ENCODE measurements at regions not wholly inside any gene's neighbourhood (a gene's known extent, or its start where the extent isn't known, plus 50 kb on each side); places are given as distances from the start of the nearest gene placed in this dataset.
"Not testable (repeated sequence)": the region's sequence is repeated elsewhere in the genome, so short reads cannot be mapped to it uniquely, and the experiment has no call there.

DNA sequence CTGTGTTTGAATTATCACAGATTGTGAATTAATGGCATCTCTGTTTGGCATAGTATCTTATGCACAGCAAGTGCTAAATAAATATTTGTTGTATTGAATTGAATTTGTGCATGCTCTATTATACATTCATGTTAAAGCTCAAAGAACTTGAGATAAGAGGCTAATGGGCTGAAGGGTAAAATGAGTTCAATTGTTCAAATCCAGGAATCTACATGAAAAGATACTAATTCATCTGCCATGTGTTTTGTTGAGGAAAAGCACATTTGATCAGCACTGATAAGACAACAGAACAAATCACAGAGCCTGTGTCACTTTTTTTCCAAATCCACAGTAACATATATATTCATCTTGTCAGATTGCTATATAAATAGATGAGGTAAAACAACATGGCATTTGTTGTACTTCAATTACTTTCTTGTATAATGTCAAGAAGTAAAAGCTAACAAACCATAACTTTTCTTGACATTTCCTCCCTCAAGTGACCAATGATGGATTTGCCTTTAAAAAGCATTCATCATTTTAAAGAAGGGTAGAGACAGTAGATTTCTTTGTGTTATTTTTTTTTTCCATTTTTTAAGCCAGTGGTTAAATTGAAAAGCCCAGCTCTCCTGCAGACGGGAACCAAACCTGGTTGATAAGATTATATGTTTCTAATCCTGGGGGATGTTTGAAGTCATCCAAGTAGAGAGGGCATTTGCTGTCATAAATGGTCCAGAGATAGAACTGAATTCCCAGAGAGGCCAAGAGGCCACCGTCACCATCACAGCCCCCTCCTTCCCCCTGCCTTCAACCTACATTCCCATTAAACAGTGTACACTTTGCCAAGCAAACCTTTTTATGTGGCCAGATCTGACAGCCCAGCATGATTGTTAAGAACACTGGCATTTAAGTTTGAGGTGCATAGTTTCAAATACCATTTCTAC lies 123.0 kb downstream of the CHD9NB start:
- Histone ChIP-seq H3K36me3 (ENCODE audit: control insufficient read depth, insufficient read depth, low read length) (no peaks in the 10 kb centered on the region), H3K4me1 (ENCODE audit: control insufficient read depth, insufficient read depth, low read length) (no peaks in the 10 kb centered on the region), H3K9me3 (ENCODE audit: control insufficient read depth, insufficient read depth, low read depth, low read length) (no peaks in the 10 kb centered on the region), H3K27ac (ENCODE audit: low read depth, low read length) (no peak overlapping the region), H3K27me3 (ENCODE audit: control insufficient read depth, insufficient read depth, low read length) (no peaks in the 10 kb centered on the region), H3K9ac (ENCODE audit: low read length) (no peak overlapping the region), H3K4me3 (ENCODE audit: low read depth, low read length) (no peak overlapping the region)

DNA sequence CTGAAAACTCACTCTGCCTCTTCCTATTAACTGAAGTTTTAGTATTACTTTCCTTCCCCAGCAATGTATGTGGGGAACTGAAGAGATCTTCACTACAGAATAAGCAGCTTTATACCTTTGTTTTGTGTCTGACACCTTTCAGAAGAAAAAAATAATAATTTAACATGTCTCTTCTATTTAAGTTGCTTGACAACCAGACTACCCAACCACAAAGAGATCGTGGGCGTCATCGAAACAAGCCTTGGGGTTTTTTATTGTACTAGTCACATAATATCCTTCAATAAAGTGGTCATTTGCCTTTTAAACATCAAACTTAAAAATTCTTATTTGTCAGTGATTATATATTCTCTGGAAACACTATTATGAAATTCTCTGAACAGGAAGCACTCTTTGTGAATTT lies 123.7 kb downstream of the CHD9NB start:
- Histone ChIP-seq H3K27me3 (ENCODE audit: control insufficient read depth, insufficient read depth, low read length) (no peaks in the 10 kb centered on the region), H3K36me3 (ENCODE audit: control insufficient read depth, insufficient read depth, low read length) (no peaks in the 10 kb centered on the region), H3K27ac (ENCODE audit: low read depth, low read length) (no peak overlapping the region), H3K9ac (ENCODE audit: low read length) (no peak overlapping the region), H3K4me1 (ENCODE audit: control insufficient read depth, insufficient read depth, low read length) (no peaks in the 10 kb centered on the region), H3K9me3 (ENCODE audit: control insufficient read depth, insufficient read depth, low read depth, low read length) (no peaks in the 10 kb centered on the region), H3K4me3 (ENCODE audit: low read depth, low read length) (no peak overlapping the region)

DNA sequence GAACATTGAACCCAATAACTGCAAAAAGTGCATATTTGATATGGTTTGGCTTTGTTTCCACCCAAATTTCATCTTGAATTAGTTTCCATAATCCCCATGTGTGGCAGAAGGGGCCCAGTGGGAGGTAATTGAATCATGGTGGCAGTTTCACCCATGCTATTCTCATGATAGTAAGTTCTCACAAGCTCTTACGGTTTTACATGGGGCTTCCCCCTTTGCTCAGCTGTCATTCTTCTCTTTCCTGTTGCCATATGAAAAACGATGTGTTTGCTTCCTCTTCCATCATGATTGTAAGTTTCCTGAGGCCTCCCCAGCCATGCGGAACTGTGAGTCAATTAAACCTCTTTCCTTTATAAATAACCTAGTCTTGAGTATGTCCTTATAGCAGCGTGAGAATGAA lies 127.6 kb downstream of the CHD9NB start:
- no peaks in the 10 kb centered on the region for H3K4me1 ChIP-seq (ENCODE audit: control insufficient read depth, insufficient read depth, low read length)
- H3K4me3 ChIP-seq (ENCODE audit: low read depth, low read length), result no peak overlapping the region
- H3K27me3 ChIP-seq (ENCODE audit: control insufficient read depth, insufficient read depth, low read length), result no peaks in the 10 kb centered on the region
- H3K9me3 ChIP-seq (ENCODE audit: control insufficient read depth, insufficient read depth, low read depth, low read length), result no peaks in the 10 kb centered on the region
- H3K27ac ChIP-seq (ENCODE audit: low read depth, low read length), result no peak overlapping the region
- H3K9ac ChIP-seq (ENCODE audit: low read length), result no peak overlapping the region
- H3K36me3 ChIP-seq (ENCODE audit: control insufficient read depth, insufficient read depth, low read length), result no peaks in the 10 kb centered on the region

DNA sequence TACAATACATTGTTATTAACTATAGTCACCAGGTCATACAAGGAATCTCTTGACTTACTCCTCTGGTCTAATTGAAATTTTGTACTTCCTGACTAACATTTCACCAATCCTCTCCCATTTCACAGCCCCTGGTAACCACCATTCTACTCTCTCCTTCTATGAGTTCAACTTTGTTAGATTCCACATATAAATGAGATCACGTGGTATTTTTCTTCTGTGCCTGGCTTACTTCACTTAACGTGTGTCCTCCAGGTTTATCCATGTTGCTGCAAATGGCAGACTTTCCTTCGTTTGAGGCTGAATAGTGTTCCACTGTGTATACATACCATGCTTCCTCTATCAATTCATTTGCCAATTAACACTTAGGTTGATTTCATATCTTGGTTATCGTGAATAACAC lies 128.5 kb downstream of the CHD9NB start:
- H3K9me3 ChIP-seq (ENCODE audit: control insufficient read depth, insufficient read depth, low read depth, low read length), result no peaks in the 10 kb centered on the region
- H3K9ac ChIP-seq (ENCODE audit: low read length), result no peak overlapping the region
- H3K36me3 ChIP-seq (ENCODE audit: control insufficient read depth, insufficient read depth, low read length), result no peaks in the 10 kb centered on the region
- H3K27ac ChIP-seq (ENCODE audit: low read depth, low read length), result no peak overlapping the region
- no peaks in the 10 kb centered on the region for H3K4me1 ChIP-seq (ENCODE audit: control insufficient read depth, insufficient read depth, low read length)
- no peak overlapping the region for H3K4me3 ChIP-seq (ENCODE audit: low read depth, low read length)
- no peaks in the 10 kb centered on the region for H3K27me3 ChIP-seq (ENCODE audit: control insufficient read depth, insufficient read depth, low read length)

DNA sequence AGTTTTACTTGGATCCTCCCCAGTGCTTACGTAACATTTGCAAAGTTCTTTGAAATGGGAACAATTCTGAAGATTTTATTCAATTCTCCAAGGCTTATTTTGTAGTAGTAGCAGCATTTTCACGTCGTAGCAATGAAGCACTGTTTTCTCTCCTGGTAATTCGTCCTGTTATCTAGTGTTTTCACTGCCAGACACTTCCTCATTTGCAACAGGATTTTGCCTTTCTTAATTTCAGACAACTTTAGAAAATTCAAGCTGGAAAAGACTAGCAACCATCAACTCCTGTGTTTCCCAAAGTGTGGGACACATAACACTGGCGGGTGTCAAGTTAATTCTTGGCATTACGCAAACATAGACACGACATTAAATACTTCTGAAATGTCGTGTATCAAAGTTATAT lies 131.6 kb downstream of the CHD9NB start:
- H3K27ac ChIP-seq (ENCODE audit: low read depth, low read length), result no peak overlapping the region
- no peaks in the 10 kb centered on the region for H3K9me3 ChIP-seq (ENCODE audit: control insufficient read depth, insufficient read depth, low read depth, low read length)
- H3K36me3 ChIP-seq (ENCODE audit: control insufficient read depth, insufficient read depth, low read length), result no peaks in the 10 kb centered on the region
- H3K4me3 ChIP-seq (ENCODE audit: low read depth, low read length), result no peak overlapping the region
- H3K4me1 ChIP-seq (ENCODE audit: control insufficient read depth, insufficient read depth, low read length), result no peaks in the 10 kb centered on the region
- no peaks in the 10 kb centered on the region for H3K27me3 ChIP-seq (ENCODE audit: control insufficient read depth, insufficient read depth, low read length)
- H3K9ac ChIP-seq (ENCODE audit: low read length), result no peak overlapping the region

DNA sequence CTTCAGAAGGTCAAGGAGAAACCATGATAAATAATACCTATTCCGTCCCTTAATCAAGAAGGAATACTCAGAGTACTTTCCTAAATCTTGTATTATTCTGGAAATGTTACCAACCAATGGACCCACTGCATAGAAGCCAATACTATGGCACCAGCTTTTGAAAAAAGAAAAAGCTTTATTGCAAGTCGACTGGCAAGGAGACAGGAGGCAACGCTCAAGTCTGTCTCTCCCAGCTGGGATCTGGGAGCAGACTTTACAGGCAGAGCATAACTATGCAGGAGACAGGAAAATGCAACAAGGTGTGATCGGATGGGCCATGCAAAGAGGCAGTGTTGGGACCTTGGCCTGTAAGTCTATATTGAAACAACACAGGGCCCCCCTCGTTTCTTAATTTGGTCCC lies 132.4 kb downstream of the CHD9NB start:
- no peaks in the 10 kb centered on the region for H3K4me1 ChIP-seq (ENCODE audit: control insufficient read depth, insufficient read depth, low read length)
- H3K4me3 ChIP-seq (ENCODE audit: low read depth, low read length), result no peak overlapping the region
- no peaks in the 10 kb centered on the region for H3K36me3 ChIP-seq (ENCODE audit: control insufficient read depth, insufficient read depth, low read length)

DNA sequence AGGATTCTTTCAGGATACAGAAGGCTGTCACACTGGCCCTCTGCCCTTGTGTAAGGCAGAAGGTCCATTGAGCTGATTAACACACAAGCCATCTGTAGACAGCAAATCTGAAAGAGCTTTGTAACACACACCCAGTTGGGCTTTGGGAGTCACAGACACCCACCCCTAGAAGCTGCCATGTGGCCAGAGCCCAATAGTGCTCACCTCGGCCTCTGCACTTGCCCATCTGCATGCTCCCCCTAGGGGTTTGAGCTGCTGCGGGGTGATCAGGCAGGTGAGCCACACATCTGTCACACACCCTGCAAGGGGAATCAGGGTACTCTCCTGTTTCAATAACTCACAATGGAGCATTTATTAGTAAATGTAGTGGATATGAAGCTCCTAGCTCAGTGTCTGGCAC lies 138.3 kb downstream of the CHD9NB start:
- Histone ChIP-seq H3K9me3 (ENCODE audit: control insufficient read depth, insufficient read depth, low read depth, low read length) (no peaks in the 10 kb centered on the region), H3K4me1 (ENCODE audit: control insufficient read depth, insufficient read depth, low read length) (no peaks in the 10 kb centered on the region), H3K9ac (ENCODE audit: low read length) (no peak overlapping the region), H3K4me3 (ENCODE audit: low read depth, low read length) (no peak overlapping the region), H3K27ac (ENCODE audit: low read depth, low read length) (no peak overlapping the region), H3K36me3 (ENCODE audit: control insufficient read depth, insufficient read depth, low read length) (no peaks in the 10 kb centered on the region), H3K27me3 (ENCODE audit: control insufficient read depth, insufficient read depth, low read length) (no peaks in the 10 kb centered on the region)

More for the DNA sequence above, 132.4 kb downstream of the CHD9NB start:
- Histone ChIP-seq H3K9ac (ENCODE audit: low read length) (no peak overlapping the region), H3K27me3 (ENCODE audit: control insufficient read depth, insufficient read depth, low read length) (no peaks in the 10 kb centered on the region), H3K27ac (ENCODE audit: low read depth, low read length) (no peak overlapping the region), H3K9me3 (ENCODE audit: control insufficient read depth, insufficient read depth, low read depth, low read length) (no peaks in the 10 kb centered on the region)

DNA sequence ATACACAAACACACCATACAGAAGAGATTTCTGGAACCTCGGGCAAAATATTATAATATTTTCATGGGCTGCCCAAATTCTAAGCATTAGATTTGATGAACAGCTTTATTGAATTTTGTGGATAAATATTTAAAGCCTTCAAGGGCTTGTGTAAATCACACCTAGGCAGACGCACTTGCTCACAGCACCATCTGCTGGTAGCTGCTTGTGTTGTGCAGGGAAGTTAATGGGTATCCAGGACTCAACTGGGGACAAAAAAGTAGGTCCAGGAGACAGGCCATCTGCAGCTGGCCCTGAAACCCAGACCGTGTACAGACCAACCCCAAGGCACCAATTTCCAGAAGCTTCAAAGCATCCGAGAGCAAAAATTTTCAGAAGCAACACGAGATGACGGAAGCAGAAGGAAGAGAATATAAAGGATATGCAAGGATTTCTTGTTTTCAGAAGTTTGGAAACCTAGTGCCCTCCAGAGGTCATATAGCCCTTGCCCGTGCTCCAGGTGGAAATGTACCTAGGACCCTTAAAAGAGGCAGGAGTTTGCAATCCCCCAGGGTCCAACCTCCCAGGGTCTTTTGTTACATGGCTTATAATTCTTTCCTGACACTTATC lies 140.0 kb downstream of the CHD9NB start:
- Histone ChIP-seq H3K36me3 (ENCODE audit: control insufficient read depth, insufficient read depth, low read length) (no peaks in the 10 kb centered on the region), H3K27ac (ENCODE audit: low read depth, low read length) (no peak overlapping the region), H3K9ac (ENCODE audit: low read length) (no peak overlapping the region), H3K4me1 (ENCODE audit: control insufficient read depth, insufficient read depth, low read length) (no peaks in the 10 kb centered on the region), H3K27me3 (ENCODE audit: control insufficient read depth, insufficient read depth, low read length) (no peaks in the 10 kb centered on the region), H3K9me3 (ENCODE audit: control insufficient read depth, insufficient read depth, low read depth, low read length) (no peaks in the 10 kb centered on the region), H3K4me3 (ENCODE audit: low read depth, low read length) (no peak overlapping the region)

DNA sequence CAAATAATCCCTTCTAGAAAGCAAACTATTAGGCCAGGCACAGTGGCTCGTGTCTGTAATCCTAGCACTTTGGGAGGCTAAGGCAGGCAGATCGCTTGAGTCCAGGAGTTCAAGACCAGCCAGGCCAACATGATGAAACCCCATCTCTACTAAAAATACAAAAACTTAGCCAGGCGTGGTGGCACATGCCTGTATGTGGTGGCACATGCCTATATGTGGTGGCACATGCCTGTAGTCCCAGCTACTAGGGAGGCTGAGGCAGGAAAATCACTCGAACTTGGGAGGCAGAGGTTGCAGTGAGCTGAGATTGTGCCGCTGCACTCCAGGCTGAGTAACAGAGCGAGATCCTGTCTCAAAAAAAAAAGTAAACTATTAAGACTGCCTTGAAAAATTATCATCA lies 144.6 kb downstream of the CHD9NB start:
- H3K27me3 ChIP-seq (ENCODE audit: control insufficient read depth, insufficient read depth, low read length); H3K36me3 ChIP-seq (ENCODE audit: control insufficient read depth, insufficient read depth, low read length); H3K4me3 ChIP-seq (ENCODE audit: low read depth, low read length); H3K4me1 ChIP-seq (ENCODE audit: control insufficient read depth, insufficient read depth, low read length); H3K27ac ChIP-seq (ENCODE audit: low read depth, low read length); H3K9ac ChIP-seq (ENCODE audit: low read length); H3K9me3 ChIP-seq (ENCODE audit: control insufficient read depth, insufficient read depth, low read depth, low read length): not testable (repeated sequence)

DNA sequence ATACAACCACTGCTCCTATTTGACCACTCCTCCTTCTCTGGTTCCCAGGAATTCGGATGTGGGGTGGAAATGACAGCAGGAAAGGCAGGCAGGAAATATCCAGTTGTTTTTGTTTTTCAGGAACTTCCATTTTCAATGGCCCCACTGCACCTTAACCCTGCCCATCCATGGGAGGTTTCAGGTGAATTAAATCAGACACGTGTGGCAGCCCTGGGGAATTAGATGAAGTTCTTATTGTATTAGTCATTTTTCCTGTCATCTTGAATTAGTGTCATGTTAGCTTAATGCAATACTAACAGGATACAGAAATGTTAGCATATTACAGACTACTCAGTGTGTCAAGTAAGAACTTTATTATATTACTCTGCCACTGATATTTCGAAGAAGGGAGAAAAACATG lies 146.4 kb downstream of the CHD9NB start:
- H3K27ac ChIP-seq (ENCODE audit: low read depth, low read length), result no peak overlapping the region
- no peaks in the 10 kb centered on the region for H3K27me3 ChIP-seq (ENCODE audit: control insufficient read depth, insufficient read depth, low read length)
- no peaks in the 10 kb centered on the region for H3K4me1 ChIP-seq (ENCODE audit: control insufficient read depth, insufficient read depth, low read length)
- no peaks in the 10 kb centered on the region for H3K36me3 ChIP-seq (ENCODE audit: control insufficient read depth, insufficient read depth, low read length)
- no peaks in the 10 kb centered on the region for H3K9me3 ChIP-seq (ENCODE audit: control insufficient read depth, insufficient read depth, low read depth, low read length)
- H3K4me3 ChIP-seq (ENCODE audit: low read depth, low read length), result no peak overlapping the region
- H3K9ac ChIP-seq (ENCODE audit: low read length), result no peak overlapping the region

DNA sequence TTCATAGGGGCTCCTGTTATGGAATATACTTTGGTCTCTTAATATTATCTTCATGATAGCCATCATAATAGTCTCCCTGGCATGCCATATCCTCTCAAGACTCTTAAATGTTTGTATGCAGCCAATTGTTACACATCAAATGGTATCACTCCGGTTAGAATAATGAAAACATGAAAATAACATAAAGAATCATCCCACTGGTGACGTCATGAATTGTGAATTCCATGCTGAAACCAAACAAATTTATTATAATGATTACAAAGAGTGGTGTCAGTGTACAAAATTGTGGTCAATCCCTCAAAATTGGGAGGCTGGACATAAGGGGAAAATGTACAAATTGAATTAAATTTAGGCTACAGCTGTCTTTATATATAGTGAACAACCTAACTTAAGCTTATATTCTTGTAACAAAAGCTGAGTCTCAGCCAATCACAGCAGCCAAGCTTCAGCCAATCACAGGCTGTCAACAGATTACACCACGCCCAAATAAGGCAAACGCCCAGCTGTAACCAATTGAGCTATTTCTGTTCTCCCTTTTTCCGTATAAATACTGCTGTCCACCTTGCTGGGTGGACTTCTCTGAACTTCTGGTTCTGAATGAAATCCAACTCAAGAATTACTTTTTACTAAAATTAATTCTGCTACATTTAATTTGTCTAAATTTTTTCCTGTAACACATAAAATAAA lies 156.1 kb downstream of the CHD9NB start:
- Histone ChIP-seq H3K4me3 (ENCODE audit: low read depth, low read length) (no peak overlapping the region), H3K4me1 (ENCODE audit: control insufficient read depth, insufficient read depth, low read length) (no peaks in the 10 kb centered on the region), H3K9ac (ENCODE audit: low read length) (no peak overlapping the region), H3K36me3 (ENCODE audit: control insufficient read depth, insufficient read depth, low read length) (no peaks in the 10 kb centered on the region), H3K27me3 (ENCODE audit: control insufficient read depth, insufficient read depth, low read length) (no peaks in the 10 kb centered on the region), H3K9me3 (ENCODE audit: control insufficient read depth, insufficient read depth, low read depth, low read length) (no peaks in the 10 kb centered on the region), H3K27ac (ENCODE audit: low read depth, low read length) (no peak overlapping the region)

All from HUES6 (cell line).